Activated CD8-positive, alpha-beta memory T cell treated with anti-CD3 and anti-CD28 coated beads, Interleukin-2, amount 50 U/mL, for 24 hours (primary cell): ENCODE measurements at regions not wholly inside any gene's neighbourhood (a gene's known extent, or its start where the extent isn't known, plus 50 kb on each side); places are given as distances from the start of the nearest gene placed in this dataset.

Source experiments
- DNase-seq: peaks from one replicate; pipeline ENCODE4 v3.0.0-alpha.2; 2020; ENCODE audit errors: extremely low read depth

GRCh38 chr14:96638041-96638855 is 136.1 kb downstream of the PAPOLA start:
- no peak for DNase-seq

- DNase-seq = no peak
Observed at GRCh38 chr14:96639550-96639949, 137.4 kb downstream of the PAPOLA start.

- DNase-seq = no peak
Observed at GRCh38 chr14:96648506-96649326, 146.5 kb downstream of the PAPOLA start.

- no peak for DNase-seq
Observed at GRCh38 chr14:96649327-96649601, 147.1 kb downstream of the PAPOLA start.

- no peak for DNase-seq
Observed at GRCh38 chr14:96653597-96653996, 143.6 kb upstream of the VRK1 start.

GRCh38 chr14:96658611-96659010 is 138.6 kb upstream of the VRK1 start:
- no peak for DNase-seq

- no peak for DNase-seq
Observed at GRCh38 chr14:96660123-96660522, 137.1 kb upstream of the VRK1 start.

- DNase-seq = no peak
Observed at GRCh38 chr14:96660667-96661066, 136.5 kb upstream of the VRK1 start.

GRCh38 chr14:96661244-96661969 is 135.8 kb upstream of the VRK1 start:
- no peak for DNase-seq

GRCh38 chr14:96662116-96662970 is 134.8 kb upstream of the VRK1 start:
- no peak for DNase-seq

GRCh38 chr14:96663076-96663475 is 134.1 kb upstream of the VRK1 start:
- no peak for DNase-seq

- DNase-seq = no peak
Observed at GRCh38 chr14:96663491-96664067, 133.6 kb upstream of the VRK1 start.

GRCh38 chr14:96666088-96666487 is 131.1 kb upstream of the VRK1 start:
- no peak for DNase-seq

GRCh38 chr14:96670391-96670790 is 126.8 kb upstream of the VRK1 start:
- DNase-seq = no peak

GRCh38 chr14:96671218-96671617 is 126.0 kb upstream of the VRK1 start:
- DNase-seq = no peak

GRCh38 chr14:96673706-96674105 is 123.5 kb upstream of the VRK1 start:
- DNase-seq = no peak

GRCh38 chr14:96674121-96674520 is 123.1 kb upstream of the VRK1 start:
- DNase-seq = no peak

- DNase-seq = no peak
Observed at GRCh38 chr14:96676166-96676565, 121.0 kb upstream of the VRK1 start.

GRCh38 chr14:96681829-96682228 is 115.4 kb upstream of the VRK1 start:
- DNase-seq = no peak

- DNase-seq = no peak
Observed at GRCh38 chr14:96682401-96682800, 114.8 kb upstream of the VRK1 start.

GRCh38 chr14:96683562-96684289 is 113.5 kb upstream of the VRK1 start:
- no peak for DNase-seq
